OCI-LY7 (cell line): ENCODE measurements at regions not wholly inside any gene's neighbourhood (a gene's known extent, or its start where the extent isn't known, plus 50 kb on each side); places are given as distances from the start of the nearest gene placed in this dataset.

Experiments used
- EZH2phosphoT487 ChIP-seq: fragments of 200-600 bp; sonication (generic); IDR thresholded peaks from 2 replicates; pipeline ENCODE4 v1.6.1; 2018; ENCODE audit warnings: low read depth, borderline replicate concordance, mild to moderate bottlenecking, mixed run types, antibody characterized with exemption, low read length, moderate library complexity, mixed read lengths
- TF ChIP-seq, protein P1 (sequence below): fragments of 200-600 bp; sonication (generic); conservative IDR thresholded peaks from 2 replicates; pipeline ENCODE4 v1.5.1; 2014; ENCODE audit warnings: mild to moderate bottlenecking, antibody characterized with exemption, low read length, moderate library complexity, mixed read lengths

DNA sequence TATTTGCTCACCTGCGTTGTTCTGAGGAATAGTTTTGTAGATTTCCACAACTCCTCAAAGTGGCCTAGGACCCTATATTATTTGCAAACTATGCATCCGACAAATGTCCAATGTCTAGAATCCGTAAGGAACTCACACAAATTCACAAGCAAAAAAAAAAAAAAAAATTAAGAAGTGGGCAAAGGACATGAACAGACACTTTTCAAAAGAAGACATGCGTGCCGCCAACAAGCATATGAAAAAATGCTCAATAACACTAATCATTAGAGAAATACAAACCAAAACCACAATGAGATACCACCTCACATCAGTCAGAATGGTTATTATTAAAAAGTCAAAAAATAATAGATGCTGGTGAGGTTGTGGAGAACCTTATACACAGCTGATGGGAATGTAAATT lies 398.5 kb upstream of the PROK2 start:
- TF ChIP-seq, protein P1, sequence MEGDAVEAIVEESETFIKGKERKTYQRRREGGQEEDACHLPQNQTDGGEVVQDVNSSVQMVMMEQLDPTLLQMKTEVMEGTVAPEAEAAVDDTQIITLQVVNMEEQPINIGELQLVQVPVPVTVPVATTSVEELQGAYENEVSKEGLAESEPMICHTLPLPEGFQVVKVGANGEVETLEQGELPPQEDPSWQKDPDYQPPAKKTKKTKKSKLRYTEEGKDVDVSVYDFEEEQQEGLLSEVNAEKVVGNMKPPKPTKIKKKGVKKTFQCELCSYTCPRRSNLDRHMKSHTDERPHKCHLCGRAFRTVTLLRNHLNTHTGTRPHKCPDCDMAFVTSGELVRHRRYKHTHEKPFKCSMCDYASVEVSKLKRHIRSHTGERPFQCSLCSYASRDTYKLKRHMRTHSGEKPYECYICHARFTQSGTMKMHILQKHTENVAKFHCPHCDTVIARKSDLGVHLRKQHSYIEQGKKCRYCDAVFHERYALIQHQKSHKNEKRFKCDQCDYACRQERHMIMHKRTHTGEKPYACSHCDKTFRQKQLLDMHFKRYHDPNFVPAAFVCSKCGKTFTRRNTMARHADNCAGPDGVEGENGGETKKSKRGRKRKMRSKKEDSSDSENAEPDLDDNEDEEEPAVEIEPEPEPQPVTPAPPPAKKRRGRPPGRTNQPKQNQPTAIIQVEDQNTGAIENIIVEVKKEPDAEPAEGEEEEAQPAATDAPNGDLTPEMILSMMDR, result no peak
- TF ChIP-seq EZH2phosphoT487, result no peak
